K562 (cell line): ENCODE measurements at regions not wholly inside any gene's neighbourhood (a gene's known extent, or its start where the extent isn't known, plus 50 kb on each side); places are given as distances from the start of the nearest gene placed in this dataset.

Experiments used
- CTCF ChIP-seq, 3 experiments: IDR thresholded peaks in 2 of 3; conservative IDR thresholded peaks in 1 of 3; 2 replicates each; pipeline ENCODE4 v1.5.1; 2011 to 2012; ENCODE audit warnings: low read length in 3 of 3, mild to moderate bottlenecking in 3 of 3, control low read depth in 2 of 3, improper control_type of control experiment in 1 of 3, inconsistent platforms in 1 of 3, low read depth in 1 of 3, mixed read lengths in 1 of 3, moderate library complexity in 1 of 3; ENCODE audit not compliant: insufficient read depth in 2 of 3
- EP400 ChIP-seq: fragments of 450-650 bp; IDR thresholded peaks from 2 replicates; pipeline ENCODE4 v1.6.1; 2017; ENCODE audit warnings: antibody characterized with exemption, mild to moderate bottlenecking, moderate library complexity

GRCh38 chr14:105888784-105889665 is 362.6 kb downstream of the TMEM121 start:
- no peak for TF ChIP-seq EP400
- no peak for TF ChIP-seq CTCF (IDR thresholded peaks at IDR 0.05 in 2 of 3, conservative IDR thresholded peaks at IDR 0.05 in 1 of 3; ENCODE audit: insufficient read depth in 2 of 3, low read depth in 1 of 3, low read length in 3 of 3)
